ENCODE measurements at regions not wholly inside any gene's neighbourhood (a gene's known extent, or its start where the extent isn't known, plus 50 kb on each side); places are given as distances from the start of the nearest gene placed in this dataset.
"Not testable (repeated sequence)": the region's sequence is repeated elsewhere in the genome, so short reads cannot be mapped to it uniquely, and the experiment has no call there.

DNA sequence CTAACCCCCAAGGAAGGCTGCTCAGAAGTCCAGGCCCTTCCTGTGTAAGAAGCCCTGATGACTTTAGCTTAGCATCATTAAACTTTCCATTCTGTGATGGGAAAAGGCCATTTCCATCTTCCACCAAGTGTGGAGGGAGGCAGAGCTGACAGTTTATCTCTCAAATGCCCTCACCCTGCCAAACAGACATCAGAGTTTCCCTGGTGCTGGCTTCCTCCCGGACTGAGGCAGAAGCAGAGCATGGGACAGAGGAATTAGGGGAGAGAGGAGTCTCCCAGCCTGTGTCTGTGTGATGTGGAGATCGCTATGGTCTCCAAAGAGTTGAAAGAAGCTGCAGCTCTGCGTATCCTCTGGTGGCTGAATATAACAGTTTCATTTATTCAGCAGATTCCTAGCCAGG is 57.4 kb upstream of the CTNNA1 start:
- no peak for DNase-seq
- H3K4me1 ChIP-seq (ENCODE audit: insufficient read depth, low read length): no peaks in the 10 kb centered on the region
- H3K4me1 Mint-ChIP-seq: peaks cover 0 to 4% (median 0%) of the 10 kb centered on the region in 3 donors
- H3K27me3 ChIP-seq (ENCODE audit: insufficient read depth, low read length, poor library complexity, severe bottlenecking): peaks cover 4% of the 10 kb centered on the region
- ChIA-PET CTCF (interaction anchor here (0.8 kb wide), 1 partner anchor 129 kb away, joined by 3 read pairs; no protein-coding TSS in a partner anchor), POLR2A (no interaction called here)
- H3K27me3 Mint-ChIP-seq: peaks cover 43 to 76% of the 10 kb centered on the region in 2 donors
- H3K4me3 Mint-ChIP-seq: no peak overlapping the region
- H3K9me3 Mint-ChIP-seq: peaks cover 0 to under 1% (median 0%) of the 10 kb centered on the region in 5 donors
- H3K36me3 Mint-ChIP-seq: peaks cover 0 to 4% (median 0%) of the 10 kb centered on the region in 3 donors
- H3K27ac ChIP-seq (ENCODE audit: low read depth, low read length): no peak overlapping the region
- H3K27ac Mint-ChIP-seq: no peak overlapping the region
- H3K36me3 ChIP-seq (ENCODE audit: insufficient read depth, low read length): no peaks in the 10 kb centered on the region
- no peaks in the 10 kb centered on the region for H3K9me3 ChIP-seq (ENCODE audit: low read length)
- no peak overlapping the region for H3K4me3 ChIP-seq (ENCODE audit: low read length)

DNA sequence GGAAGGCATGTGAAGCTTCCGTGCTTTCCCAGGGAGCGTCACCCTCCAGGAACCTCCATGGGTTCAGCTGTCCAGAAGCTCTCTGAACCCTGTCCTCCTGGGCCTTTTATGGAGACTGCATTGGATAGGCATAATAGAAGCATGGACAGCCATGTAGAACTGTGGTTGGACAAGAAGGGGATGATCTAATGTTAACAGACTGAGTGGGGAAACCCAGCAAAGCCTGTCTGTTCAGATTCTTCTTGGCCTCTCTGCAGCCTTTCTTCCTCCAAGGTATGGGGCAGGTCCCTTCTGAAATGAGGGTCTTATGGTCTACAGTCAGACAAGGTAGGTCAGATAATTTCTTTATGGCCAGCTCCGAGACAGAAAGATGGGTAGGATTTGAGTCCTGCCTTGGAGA is 59.1 kb upstream of the CTNNA1 start:
- peaks cover 4% of the 10 kb centered on the region for H3K27me3 ChIP-seq (ENCODE audit: insufficient read depth, low read length, poor library complexity, severe bottlenecking)
- Mint-ChIP-seq H3K27ac (no peak overlapping the region), H3K4me3 (no peak overlapping the region), H3K27me3 (peaks cover 47 to 75% of the 10 kb centered on the region in 2 donors), H3K4me1 (peaks cover 0 to 4% (median 0%) of the 10 kb centered on the region in 3 donors), H3K36me3 (peaks cover 0 to 8% (median 0%) of the 10 kb centered on the region in 3 donors), H3K9me3 (peaks cover 0 to 5% (median 0%) of the 10 kb centered on the region in 5 donors)
- DNase-seq: no peak
- no peak overlapping the region for H3K4me3 ChIP-seq (ENCODE audit: low read length)
- H3K36me3 ChIP-seq (ENCODE audit: insufficient read depth, low read length): no peaks in the 10 kb centered on the region
- H3K27ac ChIP-seq (ENCODE audit: low read depth, low read length): no peak overlapping the region
- POLR2A ChIA-PET: no interaction called here
- no peaks in the 10 kb centered on the region for H3K4me1 ChIP-seq (ENCODE audit: insufficient read depth, low read length)
- H3K9me3 ChIP-seq (ENCODE audit: low read length): no peaks in the 10 kb centered on the region
- CTCF ChIA-PET: no interaction called here

DNA sequence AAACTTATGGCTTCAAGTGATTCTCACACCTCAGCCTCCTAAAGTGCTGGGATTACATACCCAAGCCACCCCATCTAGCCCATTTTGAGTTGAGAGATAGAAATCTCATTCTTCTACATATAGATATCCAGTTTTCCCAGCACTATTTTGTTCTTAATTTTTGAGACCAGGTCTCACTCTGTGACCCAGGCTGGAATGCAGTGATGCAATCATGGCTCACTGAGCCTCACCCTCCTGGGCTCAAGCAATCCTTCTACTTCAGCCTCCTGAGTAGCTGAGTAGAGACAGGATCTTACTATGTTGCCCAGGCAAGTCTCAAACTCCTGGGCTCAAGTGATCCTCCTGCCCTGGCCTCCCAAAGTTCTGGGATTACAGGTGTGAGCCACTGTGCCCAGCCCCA is 60.9 kb upstream of the CTNNA1 start:
- Mint-ChIP-seq H3K27me3 (peaks cover 49 to 74% of the 10 kb centered on the region in 2 donors), H3K4me1 (peaks cover 0 to 4% (median 0%) of the 10 kb centered on the region in 3 donors), H3K4me3 (no peak overlapping the region), H3K27ac (no peak overlapping the region), H3K9me3 (peaks cover 0 to 8% (median 4%) of the 10 kb centered on the region in 5 donors), H3K36me3 (peaks cover 0 to 8% (median 0%) of the 10 kb centered on the region in 3 donors)
- CTCF ChIA-PET: no interaction called here
- POLR2A ChIA-PET: no interaction called here
- Histone ChIP-seq H3K4me1 (ENCODE audit: insufficient read depth, low read length) (no peaks in the 10 kb centered on the region), H3K27me3 (ENCODE audit: insufficient read depth, low read length, poor library complexity, severe bottlenecking) (peaks cover 4% of the 10 kb centered on the region), H3K27ac (ENCODE audit: low read depth, low read length) (no peak overlapping the region), H3K36me3 (ENCODE audit: insufficient read depth, low read length) (no peaks in the 10 kb centered on the region), H3K4me3 (ENCODE audit: low read length) (no peak overlapping the region), H3K9me3 (ENCODE audit: low read length) (no peaks in the 10 kb centered on the region)
- DNase-seq: no peak

DNA sequence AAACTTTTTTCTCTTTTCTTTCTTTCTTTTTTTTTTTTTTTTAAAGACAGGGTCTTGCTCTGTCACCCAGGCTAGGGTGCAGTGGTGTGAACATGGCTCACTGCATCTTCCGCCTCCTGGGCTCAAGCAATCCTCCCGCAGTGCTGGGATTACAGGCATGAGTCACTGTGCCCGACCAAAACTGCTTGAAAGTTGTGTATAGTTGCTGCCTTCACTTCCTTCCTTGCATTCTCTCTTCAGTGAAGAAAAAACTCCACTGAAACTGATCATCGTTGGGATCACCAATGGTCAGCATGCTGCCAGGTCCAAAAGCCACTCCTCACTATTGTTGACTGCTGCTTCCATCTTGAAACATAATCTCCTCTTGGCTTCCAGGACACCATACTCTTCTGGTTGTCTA is 66.6 kb upstream of the CTNNA1 start:
- peaks cover 60 to 63% of the 10 kb centered on the region in 2 donors for H3K27me3 Mint-ChIP-seq
- H3K4me1 Mint-ChIP-seq: peaks cover 0 to 2% (median 0%) of the 10 kb centered on the region in 3 donors
- no peak for DNase-seq

DNA sequence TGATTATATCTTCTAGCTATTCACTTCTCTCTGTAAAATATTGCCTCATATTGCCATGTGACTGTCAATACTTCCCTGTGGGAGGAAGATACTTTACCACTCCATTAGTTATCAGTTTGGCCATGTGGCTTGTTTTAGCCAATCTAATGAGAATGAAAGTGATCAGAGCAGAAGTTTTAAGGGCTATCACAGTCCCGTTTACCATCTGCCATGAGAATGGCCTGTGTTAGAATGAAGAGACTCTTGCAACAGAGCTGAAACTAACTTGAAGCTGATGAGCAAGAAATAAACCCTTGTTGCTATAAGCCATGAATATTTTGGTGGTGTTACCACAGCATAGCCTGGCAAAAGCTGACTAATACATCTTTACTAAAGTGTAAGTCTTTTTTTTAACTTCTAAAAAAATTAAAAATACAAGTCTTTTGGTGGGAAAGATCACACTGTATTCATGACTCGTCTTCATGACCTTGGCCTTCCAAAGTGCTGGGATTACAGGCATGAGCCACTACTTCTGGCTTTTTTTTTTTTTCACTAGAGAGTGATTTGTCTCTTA is 68.0 kb upstream of the CTNNA1 start:
- peaks cover 0 to 33% (median 21%) of the 10 kb centered on the region in 5 donors for H3K9me3 Mint-ChIP-seq
- ChIA-PET CTCF (interaction anchor here (1.1 kb wide), 1 partner anchor 17 kb away, joined by 3 read pairs; no protein-coding TSS in a partner anchor), POLR2A (no interaction called here)
- no peaks in the 10 kb centered on the region for H3K36me3 ChIP-seq (ENCODE audit: insufficient read depth, low read length)
- H3K27ac Mint-ChIP-seq: no peak overlapping the region
- no peak overlapping the region for H3K27ac ChIP-seq (ENCODE audit: low read depth, low read length)
- H3K9me3 ChIP-seq (ENCODE audit: low read length): no peaks in the 10 kb centered on the region
- H3K27me3 Mint-ChIP-seq: peaks cover 53 to 58% of the 10 kb centered on the region in 2 donors
- no peaks in the 10 kb centered on the region for H3K36me3 Mint-ChIP-seq
- H3K4me1 ChIP-seq (ENCODE audit: insufficient read depth, low read length): no peaks in the 10 kb centered on the region
- no peak overlapping the region for H3K4me3 Mint-ChIP-seq
- H3K27me3 ChIP-seq (ENCODE audit: insufficient read depth, low read length, poor library complexity, severe bottlenecking): peaks cover 10% of the 10 kb centered on the region
- no peaks in the 10 kb centered on the region for H3K4me1 Mint-ChIP-seq
- no peak overlapping the region for H3K4me3 ChIP-seq (ENCODE audit: low read length)
- no peak for DNase-seq

More for the DNA sequence above, 66.6 kb upstream of the CTNNA1 start:
- peaks cover 0 to 6% (median 0%) of the 10 kb centered on the region in 3 donors for H3K36me3 Mint-ChIP-seq
- POLR2A ChIA-PET: no interaction called here
- Histone ChIP-seq H3K4me1 (ENCODE audit: insufficient read depth, low read length) (no peaks in the 10 kb centered on the region), H3K9me3 (ENCODE audit: low read length) (no peaks in the 10 kb centered on the region), H3K27ac (ENCODE audit: low read depth, low read length) (no peak overlapping the region), H3K27me3 (ENCODE audit: insufficient read depth, low read length, poor library complexity, severe bottlenecking) (peaks cover 10% of the 10 kb centered on the region), H3K4me3 (ENCODE audit: low read length) (no peak overlapping the region), H3K36me3 (ENCODE audit: insufficient read depth, low read length) (no peaks in the 10 kb centered on the region)
- no peak overlapping the region for H3K27ac Mint-ChIP-seq
- peaks cover 0 to 30% (median 21%) of the 10 kb centered on the region in 5 donors for H3K9me3 Mint-ChIP-seq
- no peak overlapping the region for H3K4me3 Mint-ChIP-seq
- CTCF ChIA-PET: no interaction called here

DNA sequence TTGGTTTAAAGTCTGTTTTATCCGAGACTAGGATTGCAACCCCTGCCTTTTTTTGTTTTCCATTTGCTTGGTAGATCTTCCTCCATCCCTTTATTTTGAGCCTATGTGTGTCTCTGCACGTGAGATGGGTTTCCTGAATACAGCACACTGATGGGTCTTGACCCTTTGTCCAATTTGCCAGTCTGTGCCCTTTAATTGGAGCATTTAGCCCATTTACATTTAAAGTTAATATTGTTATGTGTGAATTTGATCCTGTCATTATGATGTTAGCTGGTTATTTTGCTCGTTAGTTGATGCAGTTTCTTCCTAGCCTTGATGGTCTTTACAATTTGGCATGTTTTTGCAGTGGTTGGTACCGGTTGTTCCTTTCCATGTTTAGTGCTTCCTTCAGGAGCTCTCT is 70.8 kb upstream of the CTNNA1 start:
- H3K27ac ChIP-seq (ENCODE audit: low read depth, low read length); H3K36me3 ChIP-seq (ENCODE audit: insufficient read depth, low read length); CTCF ChIA-PET; H3K4me1 Mint-ChIP-seq; H3K27ac Mint-ChIP-seq; H3K4me1 ChIP-seq (ENCODE audit: insufficient read depth, low read length); H3K4me3 ChIP-seq (ENCODE audit: low read length); H3K4me3 Mint-ChIP-seq; DNase-seq; H3K36me3 Mint-ChIP-seq; POLR2A ChIA-PET; H3K9me3 ChIP-seq (ENCODE audit: low read length): not testable (repeated sequence)
- Mint-ChIP-seq H3K27me3 (peaks cover 53 to 55% of the 10 kb centered on the region in 2 donors), H3K9me3 (peaks cover 0 to 49% (median 19%) of the 10 kb centered on the region in 5 donors)
- H3K27me3 ChIP-seq (ENCODE audit: insufficient read depth, low read length, poor library complexity, severe bottlenecking): peaks cover 10% of the 10 kb centered on the region

DNA sequence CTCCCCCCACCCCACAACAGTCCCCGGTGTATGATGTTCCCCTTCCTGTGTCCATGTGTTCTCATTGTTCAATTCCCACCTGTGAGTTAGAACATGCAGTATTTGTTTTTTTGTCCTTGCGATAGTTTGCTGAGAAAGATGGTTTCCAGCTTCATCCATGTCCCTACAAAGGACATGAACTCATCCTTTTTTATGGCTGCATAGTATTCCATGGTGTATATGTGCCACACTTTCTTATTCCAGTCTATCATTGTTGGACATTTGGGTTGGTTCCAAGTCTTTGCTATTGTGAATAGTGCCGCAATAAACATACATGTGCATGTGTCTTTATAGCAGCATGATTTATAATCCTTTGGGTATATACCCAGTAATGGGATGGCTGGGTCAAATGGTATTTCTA is 74.4 kb upstream of the CTNNA1 start:
- H3K4me3 Mint-ChIP-seq; H3K4me3 ChIP-seq (ENCODE audit: low read length); H3K4me1 Mint-ChIP-seq; H3K27ac Mint-ChIP-seq; DNase-seq; H3K27me3 ChIP-seq (ENCODE audit: insufficient read depth, low read length, poor library complexity, severe bottlenecking); POLR2A ChIA-PET; H3K27ac ChIP-seq (ENCODE audit: low read depth, low read length); H3K9me3 ChIP-seq (ENCODE audit: low read length); CTCF ChIA-PET; H3K36me3 Mint-ChIP-seq; H3K4me1 ChIP-seq (ENCODE audit: insufficient read depth, low read length); H3K36me3 ChIP-seq (ENCODE audit: insufficient read depth, low read length): not testable (repeated sequence)
- H3K9me3 Mint-ChIP-seq: peaks cover 5 to 55% (median 26%) of the 10 kb centered on the region in 5 donors
- peaks cover 52 to 59% of the 10 kb centered on the region in 2 donors for H3K27me3 Mint-ChIP-seq

DNA sequence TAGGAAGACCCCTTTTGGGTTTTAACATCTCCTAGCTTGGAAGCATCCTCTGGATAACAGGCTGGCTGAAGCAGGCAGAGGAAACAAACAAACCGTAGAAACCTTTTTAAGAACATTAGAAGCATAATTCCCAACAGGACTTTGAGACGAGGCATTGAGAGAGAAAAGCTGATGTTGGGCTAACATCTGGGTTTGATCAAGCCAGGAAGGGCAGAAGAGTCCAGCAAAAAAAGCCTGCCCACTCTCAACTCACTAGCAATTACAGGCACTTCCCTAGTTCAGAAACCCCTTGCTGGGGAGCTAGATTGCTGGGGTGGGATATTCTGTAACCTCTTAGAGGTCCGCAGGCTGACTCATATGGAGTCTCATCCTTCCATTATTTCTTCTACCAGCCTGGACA is 75.4 kb upstream of the CTNNA1 start:
- Histone ChIP-seq H3K4me1 (ENCODE audit: insufficient read depth, low read length) (no peaks in the 10 kb centered on the region), H3K27ac (ENCODE audit: low read depth, low read length) (no peak overlapping the region), H3K36me3 (ENCODE audit: insufficient read depth, low read length) (no peaks in the 10 kb centered on the region), H3K9me3 (ENCODE audit: low read length) (peaks cover 7% of the 10 kb centered on the region), H3K27me3 (ENCODE audit: insufficient read depth, low read length, poor library complexity, severe bottlenecking) (peaks cover 4% of the 10 kb centered on the region), H3K4me3 (ENCODE audit: low read length) (no peak overlapping the region)
- Mint-ChIP-seq H3K4me3 (no peak overlapping the region), H3K36me3 (peaks cover 0 to 2% (median 0%) of the 10 kb centered on the region in 3 donors), H3K9me3 (peaks cover 5 to 54% (median 31%) of the 10 kb centered on the region in 5 donors), H3K27me3 (peaks cover 53 to 62% of the 10 kb centered on the region in 2 donors), H3K4me1 (no peaks in the 10 kb centered on the region), H3K27ac (no peak overlapping the region)
- CTCF ChIA-PET: no interaction called here
- no peak for DNase-seq
- POLR2A ChIA-PET: interaction anchor here (0.7 kb wide), 1 partner anchor 14 kb away, joined by 3 read pairs; no protein-coding TSS in a partner anchor
